ENCODE measurements at regions not wholly inside any gene's neighbourhood (a gene's known extent, or its start where the extent isn't known, plus 50 kb on each side); places are given as distances from the start of the nearest gene placed in this dataset.

DNA sequence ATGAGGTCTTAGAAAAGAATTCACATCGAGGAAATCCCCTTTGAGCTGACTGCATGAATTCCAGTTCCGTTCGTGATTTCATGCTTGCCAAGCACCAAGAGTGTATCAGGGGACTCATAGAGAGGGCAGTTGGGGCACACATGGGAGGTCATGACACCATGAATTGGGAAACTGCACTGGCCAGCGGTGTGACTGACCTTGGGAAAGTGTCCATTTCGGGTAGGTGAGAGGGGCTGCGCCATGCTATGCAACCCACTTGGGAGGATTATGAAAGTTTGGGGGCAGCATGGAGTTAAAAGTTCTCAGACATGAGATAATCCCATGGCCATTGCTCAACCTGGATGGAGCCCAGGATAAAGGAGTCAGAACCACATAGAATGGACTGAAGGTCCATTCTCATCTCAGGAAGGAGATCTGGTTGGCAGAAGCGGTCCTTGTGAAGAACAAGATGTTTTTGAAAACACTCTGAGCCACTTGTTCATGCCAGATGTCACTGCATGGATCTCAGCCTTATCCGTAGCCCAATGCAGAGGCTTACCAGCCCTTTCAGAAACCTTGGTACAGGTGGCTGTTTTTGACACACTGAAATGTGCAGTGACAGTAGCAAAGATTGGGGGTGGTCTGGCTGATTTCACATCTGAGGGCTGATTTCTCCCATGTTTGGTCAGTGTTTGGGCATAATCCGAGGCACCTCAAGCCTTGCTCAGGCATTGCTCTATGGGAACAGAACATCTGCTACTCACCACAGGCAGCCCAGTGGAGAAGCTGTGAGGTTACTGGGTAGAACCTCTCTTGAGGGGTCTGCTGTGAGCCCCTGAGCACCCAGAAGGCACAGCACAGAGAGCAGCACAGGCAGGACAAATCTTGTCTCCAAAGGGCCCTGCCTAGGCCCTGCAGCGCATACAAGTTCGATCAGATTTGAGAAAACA is 252.3 kb downstream of the CXCL12 start:
- Histone ChIP-seq H3K9ac (no peak overlapping the region), H3K79me2 (ENCODE audit: insufficient read depth) (no peaks in the 10 kb centered on the region), H3K4me1 (ENCODE audit: control insufficient read depth in 1 of 2, insufficient read depth in 2 of 2, low read depth in 1 of 2, low read length in 1 of 2) (no peaks in the 10 kb centered on the region), H3K9me2 (no peaks in the 10 kb centered on the region), H2AFZ (ENCODE audit: low read depth) (no peak overlapping the region), H3K36me3 (replicated peaks in 1 of 2; ENCODE audit: control insufficient read depth in 1 of 2, insufficient read depth in 2 of 2, low read length in 1 of 2) (no peaks in the 10 kb centered on the region), H3K9me3 (no peaks in the 10 kb centered on the region), H3K27me3 (ENCODE audit: insufficient read depth) (no peaks in the 10 kb centered on the region), H3F3A (replicated peaks; ENCODE audit: insufficient read depth) (no peaks in the 10 kb centered on the region), H4K20me1 (ENCODE audit: insufficient read depth) (no peaks in the 10 kb centered on the region), H3K4me3 (ENCODE audit: low read depth in 2 of 2, low read length in 1 of 2) (no peak overlapping the region), H3K27ac (ENCODE audit: low read depth in 2 of 2, low read length in 1 of 2) (no peak overlapping the region), H3K4me2 (no peak overlapping the region)
- TF ChIP-seq YY1 (IDR thresholded peaks at IDR 0.05; ENCODE audit: low read depth) (no peak), FOXJ3 (CRISPR knock-in tag; IDR thresholded peaks at IDR 0.05) (no peak), MEF2A (IDR thresholded peaks at IDR 0.05; ENCODE audit: borderline replicate concordance, low read depth) (no peak), NRF1 (IDR thresholded peaks at IDR 0.05; ENCODE audit: low read depth, low read length) (no peak), FOSL2 (IDR thresholded peaks at IDR 0.05; ENCODE audit: borderline replicate concordance, low read depth) (no peak), JUND (IDR thresholded peaks at IDR 0.05) (no peak), TAF1 (IDR thresholded peaks at IDR 0.05; ENCODE audit: borderline replicate concordance, low read depth, low read length) (no peak)
- POLR2A ChIA-PET = no interaction called here
- WGBS (ENCODE audit: low lambda C conversion rate) = 21% methylated on average over 11 of the region's 11 CpGs
- CTCF ChIA-PET = interaction anchor here (0.6 kb wide), 1 partner anchor 8 kb away, joined by 3 read pairs; no protein-coding TSS in a partner anchor
- DNase-seq = no peak

DNA sequence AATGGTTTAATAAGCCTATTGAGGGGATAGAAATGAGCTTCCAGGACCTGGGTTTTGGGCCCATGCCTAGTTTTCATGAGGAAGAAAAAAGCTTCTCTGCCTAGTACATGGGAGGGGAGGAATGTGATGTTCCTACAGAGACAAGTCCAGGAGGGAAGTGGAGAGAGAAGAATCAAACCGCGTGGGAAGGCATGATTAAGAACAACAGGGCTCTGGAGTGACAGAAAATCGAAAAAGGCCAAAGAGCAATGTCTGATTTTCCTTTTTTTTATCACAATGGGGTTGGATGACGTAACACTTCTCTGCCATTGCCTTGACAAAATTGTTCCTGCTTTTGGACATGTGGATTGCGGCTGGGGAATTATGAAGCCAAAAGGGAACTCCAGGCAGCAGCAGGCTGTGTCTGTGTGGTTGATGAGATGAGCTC is 258.6 kb downstream of the CXCL12 start:
- Histone ChIP-seq H3K36me3 (replicated peaks in 1 of 2; ENCODE audit: control insufficient read depth in 1 of 2, insufficient read depth in 2 of 2, low read length in 1 of 2) (no peaks in the 10 kb centered on the region), H3K4me3 (ENCODE audit: low read depth in 2 of 2, low read length in 1 of 2) (no peak overlapping the region), H2AFZ (ENCODE audit: low read depth) (no peak overlapping the region), H3K9me2 (no peaks in the 10 kb centered on the region), H3K4me1 (ENCODE audit: control insufficient read depth in 1 of 2, insufficient read depth in 2 of 2, low read depth in 1 of 2, low read length in 1 of 2) (no peaks in the 10 kb centered on the region), H3K27ac (ENCODE audit: low read depth in 2 of 2, low read length in 1 of 2) (no peak overlapping the region), H3F3A (replicated peaks; ENCODE audit: insufficient read depth) (no peaks in the 10 kb centered on the region), H3K27me3 (ENCODE audit: insufficient read depth) (no peaks in the 10 kb centered on the region), H3K9me3 (no peaks in the 10 kb centered on the region), H3K79me2 (ENCODE audit: insufficient read depth) (no peaks in the 10 kb centered on the region), H3K4me2 (no peak overlapping the region), H3K9ac (no peak overlapping the region), H4K20me1 (ENCODE audit: insufficient read depth) (no peaks in the 10 kb centered on the region)
- 33% methylated on average over 5 of the region's 5 CpGs for WGBS (ENCODE audit: low lambda C conversion rate)
- POLR2A ChIA-PET = no interaction called here
- CTCF ChIA-PET = interaction anchor here (1.5 kb wide), 1 partner anchor 260 kb away, joined by 3 read pairs; no protein-coding TSS in a partner anchor
- no peak for DNase-seq
- TF ChIP-seq NFIC (IDR thresholded peaks at IDR 0.05; ENCODE audit: borderline replicate concordance) = no peak
- TF ChIP-seq FOXJ3 (CRISPR knock-in tag; IDR thresholded peaks at IDR 0.05) = no peak

GRCh38 chr10:44125879-44126278 is 259.0 kb downstream of the CXCL12 start:
- 45% methylated on average over 1 of the region's 1 CpG for WGBS (ENCODE audit: low lambda C conversion rate)
- no peak for DNase-seq
- no peaks in the 10 kb centered on the region for H3K4me1 ChIP-seq (ENCODE audit: control insufficient read depth in 1 of 2, insufficient read depth in 2 of 2, low read depth in 1 of 2, low read length in 1 of 2)
- H3F3A ChIP-seq (replicated peaks; ENCODE audit: insufficient read depth) = no peaks in the 10 kb centered on the region
- H4K20me1 ChIP-seq (ENCODE audit: insufficient read depth) = no peaks in the 10 kb centered on the region
- H3K4me3 ChIP-seq (ENCODE audit: low read depth in 2 of 2, low read length in 1 of 2) = no peak overlapping the region
- H3K27me3 ChIP-seq (ENCODE audit: insufficient read depth) = no peaks in the 10 kb centered on the region
- POLR2A ChIA-PET = no interaction called here
- H2AFZ ChIP-seq (ENCODE audit: low read depth) = no peak overlapping the region
- H3K36me3 ChIP-seq (replicated peaks in 1 of 2; ENCODE audit: control insufficient read depth in 1 of 2, insufficient read depth in 2 of 2, low read length in 1 of 2) = no peaks in the 10 kb centered on the region
- no peaks in the 10 kb centered on the region for H3K9me3 ChIP-seq
- no peak overlapping the region for H3K4me2 ChIP-seq
- H3K27ac ChIP-seq (ENCODE audit: low read depth in 2 of 2, low read length in 1 of 2) = no peak overlapping the region
- CTCF ChIA-PET = interaction anchor here (1.5 kb wide), 1 partner anchor 261 kb away, joined by 3 read pairs; no protein-coding TSS in a partner anchor
- no peak overlapping the region for H3K9ac ChIP-seq
- no peaks in the 10 kb centered on the region for H3K79me2 ChIP-seq (ENCODE audit: insufficient read depth)
- no peaks in the 10 kb centered on the region for H3K9me2 ChIP-seq
- no peak for TF ChIP-seq FOXM1 (IDR thresholded peaks at IDR 0.05; ENCODE audit: low read depth)
- TF ChIP-seq TEAD4 (IDR thresholded peaks at IDR 0.05; ENCODE audit: borderline replicate concordance, insufficient read depth) = no peak
- TF ChIP-seq POLR2AphosphoS5 (IDR thresholded peaks at IDR 0.05; ENCODE audit: low read depth, low read length) = no peak
- no peak for TF ChIP-seq SIN3A (IDR thresholded peaks at IDR 0.05; ENCODE audit: borderline replicate concordance, low read depth, low read length)
- no peak for TF ChIP-seq ELF1 (IDR thresholded peaks at IDR 0.05)
- TF ChIP-seq CTCF (IDR thresholded peaks at IDR 0.05) = no peak
- no peak for TF ChIP-seq EP300 (IDR thresholded peaks at IDR 0.05; ENCODE audit: borderline replicate concordance in 1 of 2, low read depth in 1 of 2, low read length in 1 of 2)
- no peak for TF ChIP-seq GATA2 (CRISPR knock-in tag; IDR thresholded peaks at IDR 0.05)
- no peak for TF ChIP-seq EZH2phosphoT487 (IDR thresholded peaks at IDR 0.05; ENCODE audit: borderline replicate concordance, low read depth)
- TF ChIP-seq RCOR1 (IDR thresholded peaks at IDR 0.05; ENCODE audit: low read length) = no peak
- no peak for TF ChIP-seq USF1 (IDR thresholded peaks at IDR 0.05; ENCODE audit: borderline replicate concordance, low read depth)
- no peak for TF ChIP-seq JUND (IDR thresholded peaks at IDR 0.05)
- TF ChIP-seq SMC3 (IDR thresholded peaks at IDR 0.05; ENCODE audit: low read depth, low read length) = no peak
